NOMO-1 (cell line): ENCODE measurements at regions not wholly inside any gene's neighbourhood (a gene's known extent, or its start where the extent isn't known, plus 50 kb on each side); places are given as distances from the start of the nearest gene placed in this dataset.
A peak's percentile ranks its signal among the peaks of the same experiment; 100 is the strongest.

Experiments
- DNase-seq, 2 experiments: peaks; one replicate each; lab custom pipeline; 2025; ENCODE audit not compliant: unreplicated experiment in 2 of 2; lab: John Stamatoyannopoulos, UW

GRCh38 chrX:22648281-22648680 is 351.5 kb upstream of the DDX53 start:
- no peak for DNase-seq

DNA sequence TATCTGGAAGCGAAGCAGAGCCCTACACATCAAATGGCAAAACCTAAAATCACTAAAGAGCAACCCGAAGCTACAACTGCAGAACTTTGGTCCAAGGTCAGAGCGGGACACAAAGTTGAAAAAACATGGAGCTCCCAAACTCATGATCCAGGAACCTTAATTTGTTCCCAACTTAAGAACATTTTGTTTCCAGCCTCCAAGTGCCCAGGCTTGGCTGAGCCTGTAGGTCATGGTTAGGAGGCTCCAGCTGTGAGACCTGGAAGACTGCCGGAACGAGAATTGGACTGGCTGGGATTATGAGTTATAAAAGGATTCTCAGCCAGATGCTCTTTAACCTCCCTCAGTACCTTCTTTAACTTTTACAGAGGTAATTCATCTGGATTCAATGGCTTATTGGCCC is 349.1 kb upstream of the DDX53 start:
- DNase-seq: no peak

GRCh38 chrX:22652596-22652995 is 347.2 kb upstream of the DDX53 start:
- no peak for DNase-seq

- no peak for DNase-seq
These were observed 339.0 kb upstream of the DDX53 start for GRCh38 chrX:22660756-22661155.

DNA sequence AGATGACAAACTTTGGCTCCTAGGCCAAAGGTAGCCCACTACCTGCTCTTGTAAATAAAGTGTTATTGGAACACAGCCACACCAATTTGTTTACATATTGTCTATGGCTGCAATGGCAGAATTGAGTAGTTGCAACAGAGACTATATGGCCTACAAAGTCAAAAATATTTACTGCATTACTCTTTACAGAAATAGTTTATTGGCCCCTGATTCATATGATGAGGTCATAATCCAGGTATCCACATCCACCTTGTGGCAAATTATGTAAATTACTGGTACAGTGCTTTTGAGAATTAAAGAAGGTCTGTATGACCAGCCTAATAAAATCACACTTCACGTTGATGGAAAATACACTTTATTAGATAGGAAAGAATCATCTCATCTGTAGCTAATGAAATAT is 337.0 kb upstream of the DDX53 start:
- no peak for DNase-seq

- DNase-seq: no peak
These were observed 334.9 kb upstream of the DDX53 start for GRCh38 chrX:22664826-22665225.

DNA sequence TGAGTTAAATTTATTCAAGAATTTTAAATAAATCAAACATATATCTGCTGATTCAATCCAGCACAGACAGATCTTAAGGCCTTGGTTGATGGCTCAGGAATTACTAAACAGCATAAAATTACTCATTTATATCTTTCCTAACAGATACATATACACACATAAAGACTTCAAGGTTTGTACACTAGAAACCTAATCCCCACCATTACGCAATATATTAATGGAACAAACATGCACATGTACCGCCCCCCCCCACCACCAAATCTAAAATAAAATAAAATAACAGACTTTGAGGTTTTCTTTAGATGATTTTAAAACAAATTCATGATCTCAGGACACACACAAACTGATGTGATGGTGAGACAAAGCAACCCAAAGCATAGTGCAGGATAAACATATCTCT is 333.9 kb upstream of the DDX53 start:
- DNase-seq: no peak

DNA sequence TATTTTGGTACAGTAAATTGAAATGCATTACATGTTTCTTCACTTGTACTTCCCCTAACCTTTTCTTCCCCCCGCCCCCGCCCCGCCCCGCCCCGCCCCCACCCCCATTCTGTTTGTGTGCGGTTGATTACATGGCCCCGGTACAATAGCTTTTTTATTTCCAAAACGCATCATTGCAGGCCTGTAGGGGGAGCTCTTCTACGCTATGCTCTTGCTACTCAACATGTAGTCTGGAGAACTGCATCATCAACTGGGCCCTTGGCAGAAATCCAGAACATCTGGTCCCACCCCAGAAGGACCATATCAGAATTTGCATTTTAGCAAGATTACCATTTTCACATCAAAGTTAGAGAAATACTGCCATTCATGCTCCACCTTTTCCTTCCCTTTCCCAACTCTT is 333.3 kb upstream of the DDX53 start:
- DNase-seq: peak; percentile 11 to 21

DNA sequence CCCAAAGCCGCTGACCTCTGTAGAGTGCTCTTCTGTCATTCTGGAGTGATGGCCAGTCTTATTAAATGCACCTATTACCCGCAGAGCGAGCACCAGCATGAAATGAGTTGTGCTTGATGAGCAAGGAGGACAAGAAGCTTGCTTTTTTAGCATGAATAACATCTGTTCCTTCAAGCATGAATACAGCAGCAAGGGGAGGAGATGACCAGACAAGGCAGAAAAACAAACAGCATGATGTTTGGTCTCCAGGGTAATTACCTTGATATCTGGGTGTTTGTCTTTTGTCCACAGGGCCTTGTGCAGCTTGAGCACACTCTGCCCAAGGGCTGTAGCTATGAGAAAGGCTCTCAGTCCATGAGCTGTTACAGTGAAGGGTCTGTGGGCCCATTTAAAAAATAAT is 324.8 kb upstream of the DDX53 start:
- no peak for DNase-seq

DNA sequence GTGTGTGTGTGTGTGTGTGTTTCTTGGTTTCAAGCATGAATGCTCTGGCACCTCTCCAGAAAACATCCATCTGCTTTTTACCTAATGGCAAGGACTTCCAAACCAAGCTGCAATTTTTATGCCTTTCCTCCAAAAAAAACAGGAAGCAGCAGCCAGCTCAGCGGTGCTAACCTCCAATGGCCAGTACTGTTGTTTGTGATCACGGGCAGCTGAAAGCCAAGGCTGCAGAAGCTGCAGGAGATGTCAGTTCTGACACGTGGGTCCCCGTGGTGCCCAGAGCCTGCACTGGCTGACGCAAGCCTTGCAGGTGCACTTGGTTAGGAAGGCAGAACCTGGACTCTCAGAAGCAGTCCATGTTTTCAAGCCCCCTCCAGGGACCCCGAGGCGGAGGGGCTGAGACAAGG is 313.6 kb upstream of the DDX53 start:
- no peak for DNase-seq

- DNase-seq: no peak
These were observed 310.5 kb upstream of the DDX53 start for GRCh38 chrX:22689290-22689689.

DNA sequence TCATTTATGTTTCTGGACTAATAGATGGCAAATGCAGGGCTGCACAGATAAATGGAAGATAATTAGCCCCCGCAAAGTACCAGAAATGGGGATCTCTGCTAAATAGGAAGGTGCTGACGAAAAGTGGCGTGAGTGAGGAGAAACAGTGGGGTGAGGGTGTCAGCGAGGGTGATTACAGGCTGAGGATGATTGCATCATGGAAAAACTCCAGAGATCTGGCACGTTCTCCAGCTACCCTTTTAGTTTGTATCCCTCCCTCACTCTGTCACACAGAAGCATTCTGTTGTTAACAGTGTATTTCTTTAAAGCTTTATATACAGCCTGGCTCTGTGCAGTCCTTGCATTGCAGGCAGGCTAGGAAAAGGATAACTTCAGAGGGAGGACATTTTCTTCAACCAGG is 309.6 kb upstream of the DDX53 start:
- no peak for DNase-seq

GRCh38 chrX:22691966-22692565 is 307.7 kb upstream of the DDX53 start:
- DNase-seq: no peak

DNA sequence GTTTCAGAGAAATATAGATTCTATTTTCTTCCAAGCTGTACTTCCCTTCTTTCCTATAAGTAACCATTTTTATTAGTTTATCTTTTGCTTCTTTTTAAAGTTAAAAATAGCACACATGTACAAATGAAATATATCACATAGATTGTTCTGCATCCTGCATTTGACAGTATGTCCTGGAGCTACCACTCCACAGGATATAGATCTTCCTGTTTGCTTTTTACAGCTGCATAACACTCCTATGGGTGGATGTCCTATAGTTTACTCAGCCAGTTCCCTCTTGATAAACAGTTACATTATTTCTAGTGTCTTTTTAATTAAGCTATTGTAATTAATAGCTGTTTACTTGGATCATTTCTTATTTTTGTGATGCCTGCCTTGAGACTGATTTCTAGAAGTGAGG is 301.6 kb upstream of the DDX53 start:
- no peak for DNase-seq

DNA sequence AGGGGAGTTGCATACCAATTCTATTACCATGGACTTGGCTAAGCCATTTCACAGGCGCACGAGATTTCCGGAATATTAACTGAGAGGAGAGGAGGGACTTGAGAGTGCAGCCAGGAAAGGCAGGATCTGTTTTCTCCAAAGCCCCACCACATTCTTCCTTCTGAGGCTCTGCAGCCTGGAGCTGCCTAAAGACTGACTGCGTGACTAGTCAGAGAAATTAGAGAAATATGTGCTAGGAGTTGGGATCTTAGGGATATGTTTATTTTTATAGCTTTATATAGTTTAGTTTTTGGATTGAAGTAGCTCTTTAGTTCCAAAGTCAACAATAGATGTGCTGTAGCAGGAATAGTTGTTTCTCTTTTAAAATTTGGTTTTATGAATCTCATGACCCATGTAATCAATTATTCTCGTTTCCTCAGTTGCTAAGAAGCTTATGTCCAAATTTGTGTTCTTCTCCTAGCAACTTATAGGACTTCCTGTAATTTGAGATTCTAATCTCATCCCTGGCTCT is 300.1 kb upstream of the DDX53 start:
- DNase-seq: no peak

- DNase-seq: no peak
These were observed 286.8 kb upstream of the DDX53 start for GRCh38 chrX:22712942-22713341.

- DNase-seq: no peak
These were observed 269.2 kb upstream of the DDX53 start for GRCh38 chrX:22730542-22730941.

DNA sequence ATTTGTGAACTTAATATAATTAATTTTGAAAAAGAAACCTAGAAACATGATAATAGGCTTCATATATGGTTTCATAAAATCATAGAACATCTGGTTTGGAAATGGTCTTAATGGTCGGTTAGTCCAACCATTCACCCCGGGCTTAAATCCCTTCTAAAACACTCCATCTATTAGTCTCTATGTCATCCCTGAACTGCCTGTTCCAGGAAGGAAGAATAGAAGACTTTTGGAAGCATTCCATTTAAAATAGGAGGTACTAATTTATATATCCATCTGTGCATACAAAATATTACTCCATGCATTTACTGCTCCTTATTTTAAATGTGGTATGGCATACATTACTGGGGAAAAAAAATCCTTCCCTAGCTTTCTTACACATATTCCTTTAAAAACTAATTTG is 262.2 kb upstream of the DDX53 start:
- DNase-seq: no peak

DNA sequence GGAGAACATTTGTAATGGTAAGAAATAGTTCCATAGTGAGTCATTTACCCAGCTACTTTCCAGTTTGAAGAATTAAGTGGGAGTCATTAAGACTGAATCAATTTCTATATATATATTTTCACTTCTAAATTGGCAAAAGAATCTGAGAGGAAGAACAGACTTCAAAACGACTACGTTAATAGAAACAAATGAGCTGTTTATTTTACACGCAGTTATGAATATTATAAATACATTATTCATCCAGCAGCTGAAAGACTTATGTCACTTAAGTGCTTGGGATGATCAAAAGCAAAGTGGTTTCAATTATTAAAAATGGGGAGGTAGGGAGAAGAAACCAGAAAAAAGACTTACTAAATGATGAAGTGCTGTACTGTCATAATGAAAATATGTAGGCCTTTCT is 260.5 kb upstream of the DDX53 start:
- DNase-seq: no peak

- no peak for DNase-seq
These were observed 258.9 kb upstream of the DDX53 start for GRCh38 chrX:22740836-22741235.

- no peak for DNase-seq
These were observed 257.6 kb upstream of the DDX53 start for GRCh38 chrX:22742174-22742573.

DNA sequence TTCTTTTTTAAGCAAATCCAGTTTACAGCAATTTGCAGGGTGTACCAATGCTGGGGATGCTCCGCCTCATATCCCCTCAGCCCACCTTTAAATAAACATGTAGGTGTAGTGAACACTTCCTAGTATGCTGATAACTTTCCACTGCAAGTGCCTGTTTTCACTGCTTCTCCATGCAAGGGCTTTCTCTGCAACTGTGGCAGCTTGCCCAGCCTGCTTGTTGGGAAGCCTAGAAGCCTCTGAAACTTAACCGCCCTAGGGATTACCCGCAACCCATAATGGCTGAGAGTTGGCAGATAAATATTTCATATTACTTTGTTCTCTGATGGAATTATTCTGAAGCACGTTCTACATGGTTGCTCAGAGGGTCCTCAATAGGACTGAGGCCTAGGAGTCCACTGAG is 253.7 kb upstream of the DDX53 start:
- DNase-seq: no peak
